ENCODE measurements at regions not wholly inside any gene's neighbourhood (a gene's known extent, or its start where the extent isn't known, plus 50 kb on each side); places are given as distances from the start of the nearest gene placed in this dataset.

- H3K27ac ChIP-seq (replicated peaks): no peak overlapping the region
- intact Hi-C loops (cut with micrococcal nuclease): no loop called here
- no peak for TF ChIP-seq CTCF (IDR thresholded peaks at IDR 0.05; ENCODE audit: borderline replicate concordance)
- H3K27me3 ChIP-seq (ENCODE audit: low read depth): no peaks in the 10 kb centered on the region
- no peak overlapping the region for H3K4me3 ChIP-seq
- no peak for DNase-seq
- no peaks in the 10 kb centered on the region for H3K4me1 ChIP-seq
- no peaks in the 10 kb centered on the region for H3K9me3 ChIP-seq (replicated peaks)
- no peaks in the 10 kb centered on the region for H3K36me3 ChIP-seq
These were observed 930.1 kb upstream of the NR2F2 start for GRCh38 chr15:95400428-95400827.

GRCh38 chr15:95401587-95401986 is 928.9 kb upstream of the NR2F2 start:
- intact Hi-C loops (cut with micrococcal nuclease): no loop called here
- H3K4me1 ChIP-seq: no peaks in the 10 kb centered on the region
- no peaks in the 10 kb centered on the region for H3K27me3 ChIP-seq (ENCODE audit: low read depth)
- H3K4me3 ChIP-seq: no peak overlapping the region
- H3K9me3 ChIP-seq (replicated peaks): no peaks in the 10 kb centered on the region
- peak overlapping the region; percentile 6 for H3K27ac ChIP-seq (replicated peaks)
- H3K36me3 ChIP-seq: no peaks in the 10 kb centered on the region
- DNase-seq: no peak
- no peak for TF ChIP-seq CTCF (IDR thresholded peaks at IDR 0.05; ENCODE audit: borderline replicate concordance)

GRCh38 chr15:95405447-95405846 is 925.1 kb upstream of the NR2F2 start:
- no peak overlapping the region for H3K27ac ChIP-seq (replicated peaks)
- intact Hi-C loops (cut with micrococcal nuclease): no loop called here
- DNase-seq: no peak
- TF ChIP-seq CTCF (IDR thresholded peaks at IDR 0.05; ENCODE audit: borderline replicate concordance): no peak
- H3K4me1 ChIP-seq: no peaks in the 10 kb centered on the region
- H3K9me3 ChIP-seq (replicated peaks): no peaks in the 10 kb centered on the region
- H3K36me3 ChIP-seq: no peaks in the 10 kb centered on the region
- H3K27me3 ChIP-seq (ENCODE audit: low read depth): no peaks in the 10 kb centered on the region
- no peak overlapping the region for H3K4me3 ChIP-seq

- no peak overlapping the region for H3K27ac ChIP-seq (replicated peaks)
- no peaks in the 10 kb centered on the region for H3K36me3 ChIP-seq
- no peak overlapping the region for H3K4me3 ChIP-seq
- no peaks in the 10 kb centered on the region for H3K9me3 ChIP-seq (replicated peaks)
- no peaks in the 10 kb centered on the region for H3K27me3 ChIP-seq (ENCODE audit: low read depth)
- no peak for TF ChIP-seq CTCF (IDR thresholded peaks at IDR 0.05; ENCODE audit: borderline replicate concordance)
- DNase-seq: no peak
- no peaks in the 10 kb centered on the region for H3K4me1 ChIP-seq
- intact Hi-C loops (cut with micrococcal nuclease): no loop called here
These were observed 923.0 kb upstream of the NR2F2 start for GRCh38 chr15:95407534-95407933.

GRCh38 chr15:95409211-95409610 is 921.3 kb upstream of the NR2F2 start:
- no peaks in the 10 kb centered on the region for H3K36me3 ChIP-seq
- H3K4me3 ChIP-seq: no peak overlapping the region
- DNase-seq: no peak
- H3K4me1 ChIP-seq: peaks cover 6% of the 10 kb centered on the region
- intact Hi-C loops (cut with micrococcal nuclease): no loop called here
- no peak for TF ChIP-seq CTCF (IDR thresholded peaks at IDR 0.05; ENCODE audit: borderline replicate concordance)
- no peak overlapping the region for H3K27ac ChIP-seq (replicated peaks)
- H3K9me3 ChIP-seq (replicated peaks): no peaks in the 10 kb centered on the region
- no peaks in the 10 kb centered on the region for H3K27me3 ChIP-seq (ENCODE audit: low read depth)

Data from left ventricle myocardium inferior (tissue), 1 donor.